Activated naive CD8-positive, alpha-beta T cell treated with anti-CD3 and anti-CD28 coated beads for 36 hours (primary cell): ENCODE measurements at regions not wholly inside any gene's neighbourhood (a gene's known extent, or its start where the extent isn't known, plus 50 kb on each side); places are given as distances from the start of the nearest gene placed in this dataset.

Experiments used
- DNase-seq: peaks from one replicate; pipeline ENCODE4 v3.0.0; 2021
- H3K27ac Mint-ChIP-seq: one replicate; pipeline ENCODE4 v1.8.0; 2022; ENCODE audit warnings: mild to moderate bottlenecking, moderate library complexity, mixed read lengths
- H3K27me3 Mint-ChIP-seq: one replicate; pipeline ENCODE4 v1.8.0; 2022; ENCODE audit warnings: mild to moderate bottlenecking, mixed read lengths
- H3K36me3 Mint-ChIP-seq: one replicate; pipeline ENCODE4 v1.8.0; 2021; ENCODE audit warnings: mild to moderate bottlenecking, mixed read lengths
- H3K4me1 Mint-ChIP-seq: one replicate; pipeline ENCODE4 v1.8.0; 2021; ENCODE audit warnings: mixed read lengths
- H3K4me3 Mint-ChIP-seq: one replicate; pipeline ENCODE4 v1.8.0; 2022; ENCODE audit warnings: mild to moderate bottlenecking, moderate library complexity, mixed read lengths
- H3K9me3 Mint-ChIP-seq: one replicate; pipeline ENCODE4 v1.8.0; 2022; ENCODE audit warnings: mixed read lengths

DNA sequence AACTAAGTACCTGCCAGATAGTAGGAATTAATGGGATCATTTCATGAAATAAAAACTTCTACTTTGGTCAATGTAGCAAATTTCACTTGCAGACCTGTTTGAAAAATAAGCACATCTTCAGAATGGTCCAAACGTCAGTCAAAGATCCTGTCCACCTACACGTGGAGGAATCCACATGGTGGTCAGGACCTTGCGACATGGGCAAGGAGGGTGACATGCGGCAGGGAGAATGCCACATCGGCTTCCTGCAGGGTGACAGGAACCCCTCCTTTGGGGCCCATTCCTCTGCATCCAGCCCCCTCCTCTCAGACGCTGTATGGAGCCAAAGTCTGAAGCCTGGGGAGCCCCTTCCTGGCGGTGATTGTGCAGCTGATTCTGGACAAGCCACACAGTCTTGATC is 95.5 kb upstream of the MGMT start:
- Mint-ChIP-seq H3K9me3 (no peaks in the 10 kb centered on the region), H3K4me3 (no peak overlapping the region), H3K36me3 (no peaks in the 10 kb centered on the region), H3K27me3 (peaks cover 29% of the 10 kb centered on the region), H3K27ac (no peak overlapping the region), H3K4me1 (peaks cover 3% of the 10 kb centered on the region)
- no peak for DNase-seq

DNA sequence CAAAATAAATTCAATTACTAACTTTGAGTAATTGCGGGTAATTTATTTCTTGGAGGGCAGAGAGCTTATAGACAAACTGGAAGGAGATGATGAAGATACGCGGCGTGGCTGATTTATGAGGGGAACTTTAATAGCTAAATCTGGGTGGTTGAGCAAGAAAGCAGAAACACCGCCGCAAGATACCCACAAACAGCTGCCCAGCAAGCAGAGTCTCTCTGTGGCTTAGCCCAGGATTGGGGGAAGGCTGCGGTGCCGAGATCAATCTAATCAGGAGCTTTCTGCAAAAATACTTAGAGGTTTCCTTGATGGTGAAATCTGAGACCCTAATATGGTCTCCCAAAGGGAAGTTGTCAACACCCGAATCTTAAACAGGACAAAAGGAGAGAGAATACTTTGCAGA is 94.9 kb upstream of the MGMT start:
- no peaks in the 10 kb centered on the region for H3K9me3 Mint-ChIP-seq
- H3K27me3 Mint-ChIP-seq = peaks cover 29% of the 10 kb centered on the region
- peaks cover 3% of the 10 kb centered on the region for H3K4me1 Mint-ChIP-seq
- no peak for DNase-seq
- H3K36me3 Mint-ChIP-seq = no peaks in the 10 kb centered on the region
- H3K27ac Mint-ChIP-seq = no peak overlapping the region
- H3K4me3 Mint-ChIP-seq = no peak overlapping the region

DNA sequence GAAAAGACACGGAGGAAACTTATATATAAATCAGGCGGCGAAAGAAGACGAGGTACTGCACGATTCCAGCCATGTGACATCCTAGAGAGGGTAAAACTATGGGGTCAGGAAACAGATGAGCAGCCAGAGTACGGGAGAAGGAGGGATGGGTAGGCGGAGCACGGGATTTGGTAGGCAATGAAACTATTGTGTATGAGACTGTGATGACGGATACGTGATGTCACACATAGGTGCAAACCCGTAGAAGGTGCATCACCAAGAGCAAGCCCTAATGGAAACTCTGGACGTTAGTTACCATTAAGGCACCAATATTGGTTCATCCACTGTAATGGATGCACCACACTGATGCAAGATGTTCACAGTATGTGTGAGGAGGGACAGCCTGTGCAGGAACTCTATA is 93.8 kb upstream of the MGMT start:
- Mint-ChIP-seq H3K27me3 (peaks cover 29% of the 10 kb centered on the region), H3K27ac (no peak overlapping the region), H3K4me3 (no peak overlapping the region), H3K36me3 (no peaks in the 10 kb centered on the region), H3K4me1 (peaks cover 3% of the 10 kb centered on the region), H3K9me3 (no peaks in the 10 kb centered on the region)
- DNase-seq = no peak

DNA sequence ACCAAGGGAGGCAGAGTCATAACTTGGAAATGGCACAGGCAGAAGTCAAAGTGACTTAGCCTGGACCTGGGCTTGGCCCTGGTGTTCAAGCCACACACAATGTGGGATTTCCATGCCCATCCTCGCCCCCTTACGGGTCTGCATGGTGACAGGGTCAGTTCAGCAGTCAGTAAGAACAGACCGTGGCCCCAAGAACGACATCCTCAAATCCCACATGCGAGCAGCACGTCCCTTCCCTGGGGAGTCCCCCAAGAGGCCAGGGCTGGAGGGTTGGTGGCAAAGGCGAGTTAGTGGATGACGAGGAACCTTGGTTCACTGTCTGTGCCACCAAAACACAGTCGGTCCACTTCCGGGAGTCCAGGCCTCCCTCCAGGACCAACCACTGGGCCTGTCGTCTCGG is 93.3 kb upstream of the MGMT start:
- peaks cover 29% of the 10 kb centered on the region for H3K27me3 Mint-ChIP-seq
- no peak overlapping the region for H3K4me3 Mint-ChIP-seq
- H3K4me1 Mint-ChIP-seq = peaks cover 3% of the 10 kb centered on the region
- no peak overlapping the region for H3K27ac Mint-ChIP-seq
- no peaks in the 10 kb centered on the region for H3K36me3 Mint-ChIP-seq
- DNase-seq = no peak
- no peaks in the 10 kb centered on the region for H3K9me3 Mint-ChIP-seq

DNA sequence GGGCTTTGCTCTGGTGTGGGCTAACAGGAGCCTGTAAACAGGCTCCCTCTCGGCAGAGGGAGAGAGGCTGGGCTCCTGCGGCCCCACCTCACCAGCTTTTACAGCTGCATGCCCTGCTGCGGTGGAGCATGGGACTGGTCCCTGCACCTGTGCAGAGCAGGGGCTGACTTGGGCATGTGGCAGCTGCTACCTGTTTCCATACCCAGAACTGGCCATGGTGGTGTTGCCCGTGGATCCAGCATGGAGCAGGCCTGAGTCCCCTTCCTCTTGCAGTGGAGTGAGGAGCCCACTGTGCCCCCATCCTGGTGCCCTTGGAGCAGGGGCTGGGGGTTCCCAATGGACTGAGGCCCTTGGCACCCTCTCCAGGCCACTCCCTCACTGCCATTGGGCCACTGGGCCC is 91.9 kb upstream of the MGMT start:
- H3K27me3 Mint-ChIP-seq = peaks cover 28% of the 10 kb centered on the region
- H3K27ac Mint-ChIP-seq = no peak overlapping the region
- H3K4me1 Mint-ChIP-seq = peaks cover 3% of the 10 kb centered on the region
- DNase-seq = no peak
- H3K4me3 Mint-ChIP-seq = no peak overlapping the region
- no peaks in the 10 kb centered on the region for H3K9me3 Mint-ChIP-seq
- no peaks in the 10 kb centered on the region for H3K36me3 Mint-ChIP-seq

DNA sequence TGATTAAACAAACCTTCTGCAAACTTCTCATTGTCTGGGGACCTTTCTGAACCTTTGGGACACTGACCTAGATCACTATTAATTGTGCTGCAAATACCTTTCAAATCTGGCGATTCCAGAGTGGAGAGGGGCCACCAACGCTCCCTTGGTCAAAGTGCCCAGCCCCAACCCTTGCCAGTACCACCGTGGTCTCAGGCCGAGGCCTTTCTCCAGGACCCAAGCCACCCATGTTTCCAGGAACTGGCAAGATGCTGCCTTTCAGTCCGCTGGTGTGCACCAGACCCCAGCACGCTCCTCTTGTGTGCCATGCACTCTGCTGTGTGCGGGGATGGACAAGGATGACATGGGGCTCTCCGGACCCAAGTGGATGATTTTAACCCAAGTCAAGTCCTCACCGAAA is 91.1 kb upstream of the MGMT start:
- no peaks in the 10 kb centered on the region for H3K9me3 Mint-ChIP-seq
- no peaks in the 10 kb centered on the region for H3K36me3 Mint-ChIP-seq
- no peak overlapping the region for H3K4me3 Mint-ChIP-seq
- H3K27me3 Mint-ChIP-seq = peaks cover 25% of the 10 kb centered on the region
- no peak overlapping the region for H3K27ac Mint-ChIP-seq
- no peak for DNase-seq
- H3K4me1 Mint-ChIP-seq = peaks cover 3% of the 10 kb centered on the region

DNA sequence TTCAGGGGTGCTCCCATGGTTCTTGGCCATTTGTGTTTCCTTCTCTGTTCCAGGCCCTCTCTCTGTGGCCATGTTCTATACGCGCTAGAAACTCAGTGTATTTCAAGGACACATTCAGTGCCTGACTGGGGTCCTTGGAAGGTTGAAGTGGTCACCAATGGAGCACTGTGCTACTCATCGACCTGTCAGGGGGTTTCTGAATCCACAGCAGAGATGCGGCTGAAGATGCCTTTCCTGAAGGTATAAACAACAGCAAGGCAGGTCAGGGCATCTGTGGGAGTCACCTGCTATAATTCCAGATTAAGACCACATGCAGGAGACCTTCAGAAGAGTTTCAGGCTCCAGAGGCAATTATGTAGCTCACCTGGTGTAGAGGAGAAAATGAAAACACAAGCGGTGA is 86.8 kb upstream of the MGMT start:
- H3K27ac Mint-ChIP-seq = no peak overlapping the region
- H3K36me3 Mint-ChIP-seq = no peaks in the 10 kb centered on the region
- H3K4me3 Mint-ChIP-seq = no peak overlapping the region
- no peaks in the 10 kb centered on the region for H3K27me3 Mint-ChIP-seq
- H3K9me3 Mint-ChIP-seq = no peaks in the 10 kb centered on the region
- no peak for DNase-seq
- no peaks in the 10 kb centered on the region for H3K4me1 Mint-ChIP-seq

DNA sequence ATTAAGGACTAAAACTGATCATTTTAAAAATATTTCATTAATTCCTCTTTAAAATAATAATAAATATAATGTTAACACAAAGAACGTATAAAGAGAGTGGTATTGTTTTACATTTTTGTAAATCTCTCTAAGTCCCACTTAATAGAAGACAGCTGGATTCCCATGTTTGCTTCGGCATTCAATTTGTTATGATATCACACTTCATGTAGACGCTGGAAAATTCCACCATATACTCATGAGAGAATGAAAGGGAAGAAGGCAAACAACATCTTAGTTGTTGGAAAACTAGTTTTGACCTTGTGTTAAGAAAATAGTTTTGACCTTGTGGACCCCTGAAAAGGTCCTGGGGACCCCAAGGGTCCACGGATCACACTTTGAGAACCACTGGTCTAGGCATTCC is 85.3 kb upstream of the MGMT start:
- Mint-ChIP-seq H3K9me3 (no peaks in the 10 kb centered on the region), H3K36me3 (no peaks in the 10 kb centered on the region), H3K27ac (no peak overlapping the region), H3K4me3 (no peak overlapping the region), H3K4me1 (no peaks in the 10 kb centered on the region), H3K27me3 (no peaks in the 10 kb centered on the region)
- no peak for DNase-seq

DNA sequence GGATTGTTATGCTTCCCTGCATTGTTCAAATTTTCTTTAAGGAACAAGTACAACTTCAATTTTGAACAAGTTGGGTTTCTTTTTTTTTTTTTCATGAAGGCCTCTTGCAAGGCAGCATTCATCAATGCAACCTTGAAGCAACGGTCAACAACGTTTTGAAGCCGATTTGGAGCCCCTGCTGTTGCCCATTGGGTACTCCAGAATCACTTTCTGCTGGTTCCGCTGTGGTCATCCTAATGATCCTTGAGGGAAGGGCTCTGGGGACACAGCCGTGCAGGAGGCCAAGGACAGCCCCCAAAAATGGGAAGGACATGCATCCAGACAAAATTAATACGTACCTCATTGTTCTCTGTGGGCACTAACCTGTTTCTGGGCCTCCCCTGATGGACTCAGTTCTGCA is 84.6 kb upstream of the MGMT start:
- H3K27ac Mint-ChIP-seq = no peak overlapping the region
- no peaks in the 10 kb centered on the region for H3K27me3 Mint-ChIP-seq
- no peaks in the 10 kb centered on the region for H3K4me1 Mint-ChIP-seq
- H3K36me3 Mint-ChIP-seq = no peaks in the 10 kb centered on the region
- no peaks in the 10 kb centered on the region for H3K9me3 Mint-ChIP-seq
- no peak overlapping the region for H3K4me3 Mint-ChIP-seq
- DNase-seq = no peak

DNA sequence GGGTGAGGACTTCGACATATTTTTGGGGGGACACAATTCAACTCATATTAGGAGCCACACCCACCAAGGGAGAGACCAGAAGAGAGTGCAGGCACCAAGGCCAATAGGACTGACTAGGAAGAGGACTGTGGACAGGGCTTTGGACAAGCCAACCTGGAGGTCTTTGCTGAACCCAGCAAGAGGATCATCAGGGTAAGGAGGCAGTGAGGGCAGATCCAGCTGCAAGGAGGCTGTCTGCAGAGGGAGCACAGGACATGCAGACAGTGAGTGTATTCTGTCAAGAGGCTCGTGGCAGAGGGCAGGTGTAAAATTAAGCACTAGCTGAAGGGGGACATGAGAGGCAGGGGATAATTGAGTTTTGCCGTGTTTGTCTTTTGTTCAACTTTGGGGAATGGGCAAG is 83.4 kb upstream of the MGMT start:
- no peaks in the 10 kb centered on the region for H3K36me3 Mint-ChIP-seq
- no peaks in the 10 kb centered on the region for H3K27me3 Mint-ChIP-seq
- H3K9me3 Mint-ChIP-seq = no peaks in the 10 kb centered on the region

DNA sequence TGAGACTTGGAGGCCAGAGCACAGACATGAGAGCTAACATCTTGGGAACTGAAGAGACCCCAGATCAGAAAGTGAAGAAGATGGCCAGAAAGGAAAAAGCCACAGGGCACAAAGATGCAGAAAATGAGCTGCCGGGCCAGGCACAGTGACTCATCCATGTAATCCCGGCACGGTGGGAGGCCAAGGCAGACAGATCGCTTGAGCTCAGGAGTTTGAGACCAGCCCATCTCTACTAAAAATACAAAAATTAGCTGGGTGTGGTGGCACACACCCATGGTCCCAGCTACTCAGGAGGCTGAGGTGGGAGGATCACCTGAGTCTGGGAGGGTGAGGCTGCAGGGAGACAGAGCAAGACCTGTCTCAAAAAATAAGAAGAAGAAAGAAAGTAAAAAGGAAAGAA is 81.4 kb upstream of the MGMT start:
- Mint-ChIP-seq H3K4me1 (no peaks in the 10 kb centered on the region), H3K36me3 (no peaks in the 10 kb centered on the region), H3K27ac (no peak overlapping the region), H3K9me3 (no peaks in the 10 kb centered on the region), H3K4me3 (no peak overlapping the region), H3K27me3 (no peaks in the 10 kb centered on the region)
- DNase-seq = no peak

More for the DNA sequence above, 83.4 kb upstream of the MGMT start:
- Mint-ChIP-seq H3K4me1 (no peaks in the 10 kb centered on the region), H3K27ac (no peak overlapping the region), H3K4me3 (no peak overlapping the region)
- no peak for DNase-seq

DNA sequence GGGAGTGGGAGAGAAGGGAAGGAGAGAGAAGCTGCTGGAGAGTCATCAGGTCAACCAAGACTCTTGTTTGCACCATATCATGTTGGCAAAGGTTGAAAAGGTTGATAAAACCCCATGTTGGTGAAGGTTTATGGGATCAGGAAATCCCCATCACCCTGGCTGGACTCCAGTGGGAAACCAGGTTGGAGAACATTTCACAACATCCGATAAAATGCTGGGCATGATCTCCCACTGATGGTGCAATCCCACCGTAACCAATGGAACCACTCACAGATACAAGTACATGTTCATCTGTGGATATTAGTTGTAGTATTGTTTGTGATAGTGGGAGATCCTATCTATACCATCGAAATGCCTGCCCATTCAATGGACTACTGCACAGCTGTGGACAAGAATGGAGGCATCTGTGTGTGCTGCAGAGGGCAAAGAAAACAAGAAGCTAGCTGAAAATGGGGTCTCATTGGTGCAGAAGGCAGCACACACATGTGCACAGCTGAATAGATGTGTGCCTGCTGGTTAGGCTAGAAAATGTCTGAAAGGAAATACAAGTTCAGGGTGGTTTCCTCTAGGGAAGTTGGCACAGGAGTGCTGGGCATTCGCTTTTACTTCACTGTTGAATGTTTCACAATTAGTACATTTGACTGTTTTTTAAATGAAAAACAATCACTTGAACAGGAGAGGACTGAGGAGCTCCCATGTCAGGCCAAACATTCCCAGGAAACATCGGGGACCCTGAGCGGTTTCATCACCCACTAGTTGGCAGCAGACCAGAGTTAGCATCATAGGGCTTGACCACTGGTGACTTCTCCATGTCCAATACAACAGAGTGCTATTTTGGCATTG is 80.4 kb upstream of the MGMT start:
- Mint-ChIP-seq H3K27me3 (peaks cover 4% of the 10 kb centered on the region), H3K4me1 (no peaks in the 10 kb centered on the region), H3K27ac (no peak overlapping the region), H3K36me3 (no peaks in the 10 kb centered on the region), H3K9me3 (no peaks in the 10 kb centered on the region), H3K4me3 (no peak overlapping the region)
- no peak for DNase-seq

DNA sequence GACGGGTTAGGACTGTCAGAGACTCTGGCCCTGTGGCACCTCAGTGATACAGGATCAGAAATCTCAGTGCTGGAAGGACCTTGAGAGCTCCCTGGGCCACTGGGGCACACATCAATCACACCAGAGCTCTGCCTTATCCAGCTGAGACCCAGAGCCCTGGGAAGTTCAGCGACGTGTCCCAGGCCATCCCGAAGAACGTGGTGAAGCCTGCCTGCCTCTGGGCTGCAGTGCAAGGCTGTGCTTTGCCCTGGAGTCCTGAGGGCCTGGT is 79.8 kb upstream of the MGMT start:
- Mint-ChIP-seq H3K27me3 (peaks cover 9% of the 10 kb centered on the region), H3K27ac (no peak overlapping the region), H3K4me1 (no peaks in the 10 kb centered on the region), H3K9me3 (no peaks in the 10 kb centered on the region), H3K4me3 (no peak overlapping the region), H3K36me3 (no peaks in the 10 kb centered on the region)
- no peak for DNase-seq

DNA sequence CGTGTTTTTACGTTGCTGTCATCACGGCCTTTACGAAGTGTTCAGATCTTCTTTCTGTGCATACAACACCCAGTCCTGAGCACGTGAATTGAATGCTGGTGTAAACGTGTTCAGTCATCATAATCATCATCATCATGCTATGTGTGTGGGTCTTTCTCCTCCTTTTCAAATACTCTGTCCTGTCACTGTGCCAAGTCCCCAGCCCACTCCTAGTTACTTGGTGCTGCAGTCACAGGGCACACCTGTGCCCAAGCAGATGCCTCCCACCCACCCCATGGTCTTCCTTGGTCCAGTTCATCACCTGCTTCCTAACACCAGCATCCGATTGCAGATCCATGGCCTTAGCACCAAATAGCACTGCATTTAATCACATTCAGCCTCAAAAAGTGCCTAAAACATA is 78.6 kb upstream of the MGMT start:
- Mint-ChIP-seq H3K4me1 (no peaks in the 10 kb centered on the region), H3K9me3 (no peaks in the 10 kb centered on the region)

DNA sequence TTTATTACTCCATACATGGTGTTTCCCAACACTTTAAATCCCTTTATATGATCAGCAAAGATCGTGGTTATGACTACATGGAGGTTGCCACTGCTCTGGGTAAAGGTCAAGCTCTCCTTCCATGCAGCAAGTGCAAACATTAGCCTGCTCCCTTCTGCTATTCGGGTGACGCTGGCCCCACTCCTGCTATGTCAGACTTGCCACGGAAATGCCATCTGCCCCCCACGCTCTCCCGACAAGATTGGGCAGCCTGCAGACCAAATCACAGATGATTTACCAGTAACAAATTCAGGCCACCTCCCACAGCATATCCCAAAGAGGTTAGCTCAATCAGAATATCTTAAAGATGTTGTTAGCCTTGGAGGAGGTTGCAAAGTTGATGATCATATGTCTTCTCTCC is 77.8 kb upstream of the MGMT start:
- Mint-ChIP-seq H3K36me3 (no peaks in the 10 kb centered on the region), H3K27me3 (peaks cover 9% of the 10 kb centered on the region), H3K4me1 (no peaks in the 10 kb centered on the region), H3K9me3 (no peaks in the 10 kb centered on the region), H3K27ac (no peak overlapping the region), H3K4me3 (no peak overlapping the region)
- no peak for DNase-seq

More for the DNA sequence above, 78.6 kb upstream of the MGMT start:
- Mint-ChIP-seq H3K36me3 (no peaks in the 10 kb centered on the region), H3K4me3 (no peak overlapping the region), H3K27me3 (peaks cover 9% of the 10 kb centered on the region), H3K27ac (no peak overlapping the region)
- DNase-seq = no peak

DNA sequence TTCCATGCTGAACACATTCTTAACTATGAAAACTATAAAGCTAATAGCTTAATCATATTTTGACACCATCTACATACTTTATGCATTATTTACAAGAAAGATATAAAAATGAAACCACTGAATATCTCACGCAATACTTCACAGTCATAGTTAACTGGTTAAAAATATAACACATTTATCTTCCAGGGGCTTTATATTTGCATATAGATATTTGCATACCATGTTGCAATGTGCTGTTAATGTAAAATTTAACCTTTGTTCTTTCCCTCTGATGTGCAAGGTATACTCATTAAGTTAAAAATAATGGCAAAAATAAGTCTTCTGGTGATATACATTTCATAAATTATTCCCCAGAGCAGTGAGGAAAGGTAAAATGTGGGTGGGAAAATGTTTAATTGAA is 76.9 kb upstream of the MGMT start:
- Mint-ChIP-seq H3K9me3 (no peaks in the 10 kb centered on the region), H3K36me3 (no peaks in the 10 kb centered on the region), H3K27ac (no peak overlapping the region), H3K4me1 (no peaks in the 10 kb centered on the region), H3K4me3 (no peak overlapping the region), H3K27me3 (peaks cover 9% of the 10 kb centered on the region)
- no peak for DNase-seq

DNA sequence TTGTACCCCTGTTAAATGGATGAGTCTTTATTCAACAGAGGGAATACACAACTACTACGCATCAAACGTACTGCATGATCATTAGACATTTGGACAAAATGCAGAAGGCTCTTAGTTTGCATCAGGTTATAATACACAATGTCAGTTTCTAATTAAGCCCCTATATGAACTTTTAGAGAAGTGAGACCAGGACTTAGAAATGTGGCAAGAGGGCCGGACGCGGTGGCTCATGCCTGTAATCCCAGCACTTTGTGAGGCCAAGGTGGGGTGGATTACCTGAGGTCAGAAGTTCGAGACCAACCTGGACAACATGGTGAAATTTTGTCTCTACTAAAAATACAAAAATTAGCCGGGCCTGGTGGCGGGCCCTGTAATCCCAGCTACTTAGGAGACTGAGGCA is 76.3 kb upstream of the MGMT start:
- no peak overlapping the region for H3K27ac Mint-ChIP-seq
- no peaks in the 10 kb centered on the region for H3K36me3 Mint-ChIP-seq
- no peaks in the 10 kb centered on the region for H3K9me3 Mint-ChIP-seq
- no peak overlapping the region for H3K4me3 Mint-ChIP-seq
- peaks cover 9% of the 10 kb centered on the region for H3K27me3 Mint-ChIP-seq
- H3K4me1 Mint-ChIP-seq = no peaks in the 10 kb centered on the region
- no peak for DNase-seq
